GM12864 (cell line): ENCODE measurements at regions not wholly inside any gene's neighbourhood (a gene's known extent, or its start where the extent isn't known, plus 50 kb on each side); places are given as distances from the start of the nearest gene placed in this dataset.
"Not testable (repeated sequence)": the region's sequence is repeated elsewhere in the genome, so short reads cannot be mapped to it uniquely, and the experiment has no call there.

Experiments used
- DNase-seq: peaks from one replicate; pipeline ENCODE4 v3.0.0-alpha.2; 2011; ENCODE audit warnings: low read depth
- H3K4me3 ChIP-seq: 2 replicates; pipeline ENCODE4 v1.5.1; 2011; ENCODE audit warnings: mild to moderate bottlenecking, low read depth, low read length, control low read depth
- TF ChIP-seq, protein P1 (sequence below): IDR thresholded peaks from 2 replicates; pipeline ENCODE4 v1.5.1; 2011; ENCODE audit warnings: low read depth, mild to moderate bottlenecking, moderate library complexity, low read length, control low read depth, inconsistent platforms; ENCODE audit errors: missing control alignments

DNA sequence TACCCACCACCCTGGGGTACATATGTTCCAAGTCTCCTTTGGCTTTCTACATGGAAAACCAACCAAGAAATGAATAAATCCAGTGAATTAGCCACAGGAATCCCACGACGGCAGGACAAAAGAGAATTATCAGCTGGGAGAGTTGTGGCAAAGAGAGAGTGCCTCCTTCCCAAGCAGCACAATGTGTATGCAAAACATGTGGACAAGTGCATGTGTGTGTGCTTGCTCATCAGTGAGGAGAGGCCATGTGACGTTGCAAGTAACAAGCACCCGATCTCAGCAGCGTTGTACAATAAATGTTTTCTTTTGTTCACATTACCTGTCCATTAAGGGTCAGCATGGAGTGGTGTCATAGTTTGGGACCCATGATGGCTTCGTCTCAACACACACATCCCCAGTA, 50.0 kb upstream of the EMX2 start:
- DNase-seq: no peak
- H3K4me3 ChIP-seq: no peak overlapping the region
- TF ChIP-seq, protein P1, sequence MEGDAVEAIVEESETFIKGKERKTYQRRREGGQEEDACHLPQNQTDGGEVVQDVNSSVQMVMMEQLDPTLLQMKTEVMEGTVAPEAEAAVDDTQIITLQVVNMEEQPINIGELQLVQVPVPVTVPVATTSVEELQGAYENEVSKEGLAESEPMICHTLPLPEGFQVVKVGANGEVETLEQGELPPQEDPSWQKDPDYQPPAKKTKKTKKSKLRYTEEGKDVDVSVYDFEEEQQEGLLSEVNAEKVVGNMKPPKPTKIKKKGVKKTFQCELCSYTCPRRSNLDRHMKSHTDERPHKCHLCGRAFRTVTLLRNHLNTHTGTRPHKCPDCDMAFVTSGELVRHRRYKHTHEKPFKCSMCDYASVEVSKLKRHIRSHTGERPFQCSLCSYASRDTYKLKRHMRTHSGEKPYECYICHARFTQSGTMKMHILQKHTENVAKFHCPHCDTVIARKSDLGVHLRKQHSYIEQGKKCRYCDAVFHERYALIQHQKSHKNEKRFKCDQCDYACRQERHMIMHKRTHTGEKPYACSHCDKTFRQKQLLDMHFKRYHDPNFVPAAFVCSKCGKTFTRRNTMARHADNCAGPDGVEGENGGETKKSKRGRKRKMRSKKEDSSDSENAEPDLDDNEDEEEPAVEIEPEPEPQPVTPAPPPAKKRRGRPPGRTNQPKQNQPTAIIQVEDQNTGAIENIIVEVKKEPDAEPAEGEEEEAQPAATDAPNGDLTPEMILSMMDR: no peak

DNA sequence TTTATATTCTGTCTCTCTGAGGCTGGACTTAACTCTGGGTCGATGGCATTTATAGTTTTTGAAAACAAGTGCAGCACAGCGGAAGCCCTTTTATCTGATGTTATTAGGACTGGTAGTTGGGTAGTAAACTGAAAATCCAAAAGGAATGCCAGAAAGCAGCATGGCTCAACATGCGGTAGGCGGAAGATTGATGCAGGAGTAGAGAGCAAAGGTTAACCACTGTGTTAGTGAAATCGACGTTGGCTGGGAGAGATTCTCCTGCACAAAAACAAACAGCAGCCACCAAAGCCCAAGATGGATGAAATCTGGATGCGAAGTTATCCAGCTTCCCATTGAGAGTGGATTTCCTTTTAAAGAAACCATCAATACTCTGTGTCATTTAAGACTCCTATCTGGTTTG, 54.5 kb upstream of the EMX2 start:
- no peak for DNase-seq
- TF ChIP-seq, protein P1: no peak
- no peak overlapping the region for H3K4me3 ChIP-seq

DNA sequence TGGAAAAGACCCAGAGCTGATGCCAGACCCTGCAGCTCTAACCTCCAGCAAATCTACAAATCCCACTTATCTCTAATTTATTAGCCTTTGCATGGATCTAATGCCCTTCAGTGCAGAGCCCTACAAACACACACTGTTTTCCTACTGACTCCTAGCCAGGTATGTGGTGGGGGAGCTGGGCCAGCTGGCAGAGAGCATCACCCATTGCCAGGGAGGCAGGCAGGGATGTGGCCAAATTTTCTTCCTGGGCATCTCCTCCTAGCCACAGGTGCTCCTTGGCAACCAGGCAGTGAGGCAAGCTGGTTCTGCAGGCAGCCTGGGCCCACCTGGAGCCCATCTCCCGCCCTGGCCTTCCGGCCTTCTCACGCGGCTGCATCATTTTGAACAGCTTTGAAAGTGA, 55.9 kb upstream of the EMX2 start:
- H3K4me3 ChIP-seq: no peak overlapping the region
- no peak for DNase-seq
- TF ChIP-seq, protein P1: no peak

DNA sequence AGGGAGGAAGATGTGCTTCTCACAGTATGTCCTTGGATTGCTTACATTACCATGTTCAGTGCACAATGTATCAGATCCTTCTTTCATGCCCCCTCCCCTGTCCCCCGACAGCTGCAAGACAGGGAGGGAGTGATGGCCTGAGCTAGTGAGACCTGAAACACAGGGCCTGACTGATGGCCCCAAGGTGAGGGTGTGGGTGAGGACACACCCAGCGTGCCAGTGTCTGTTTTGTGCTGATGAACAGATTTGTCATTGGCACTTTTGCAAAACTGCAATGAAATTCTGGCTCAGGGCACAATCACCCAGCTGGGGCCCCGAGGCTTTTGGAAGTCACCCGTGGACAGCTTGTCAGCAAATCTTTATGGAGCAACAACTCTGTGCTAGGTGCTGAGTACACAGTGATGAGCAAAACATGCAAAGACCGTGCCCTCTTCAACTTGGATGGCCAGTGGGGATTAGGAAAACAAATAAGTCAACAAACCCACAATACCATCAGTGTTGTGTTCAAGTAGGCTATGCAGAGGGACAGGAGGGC, 59.4 kb upstream of the EMX2 start:
- TF ChIP-seq, protein P1: no peak
- no peak for DNase-seq
- no peak overlapping the region for H3K4me3 ChIP-seq

DNA sequence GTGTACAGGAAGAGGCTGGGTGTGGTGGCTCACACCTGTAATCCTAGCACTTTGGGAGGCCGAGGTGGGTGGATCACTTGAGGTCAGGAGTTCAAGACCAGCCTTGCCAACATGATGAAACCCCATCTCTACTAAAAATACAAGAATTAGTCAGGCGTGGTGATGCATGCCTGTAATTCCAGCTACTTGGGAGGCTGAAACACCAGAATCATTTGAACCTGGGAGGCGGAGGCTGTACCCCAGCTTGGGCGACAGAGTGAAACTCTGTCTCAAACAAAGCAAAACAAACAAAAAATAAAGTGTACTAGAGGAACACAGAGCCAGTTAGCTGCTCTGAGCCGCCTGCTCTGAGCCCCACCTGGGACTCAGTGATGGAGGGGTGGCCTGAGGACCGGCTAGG, 61.5 kb upstream of the EMX2 start:
- DNase-seq, H3K4me3 ChIP-seq: not testable (repeated sequence)

DNA sequence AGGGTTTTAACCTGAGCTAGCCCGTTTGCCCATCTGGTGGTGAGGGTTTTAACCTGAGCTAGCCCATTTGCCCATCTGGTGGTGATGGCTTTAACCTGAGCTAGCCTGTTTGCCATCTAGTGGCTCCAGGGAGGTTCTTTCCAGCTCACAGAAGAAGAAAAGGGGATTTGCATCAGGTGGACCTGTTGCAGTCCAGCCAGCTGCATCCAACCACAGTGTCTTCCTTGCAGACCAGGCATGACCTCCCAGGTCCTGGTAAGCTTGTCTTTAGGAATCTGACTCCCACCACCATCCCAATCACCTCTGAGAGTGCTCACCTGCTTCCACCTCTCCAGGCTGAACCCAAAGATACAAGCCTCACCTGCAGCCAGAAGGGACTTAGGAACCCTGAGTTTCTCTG, 62.4 kb upstream of the EMX2 start:
- TF ChIP-seq, protein P1: no peak
- no peak for DNase-seq
- no peak overlapping the region for H3K4me3 ChIP-seq

DNA sequence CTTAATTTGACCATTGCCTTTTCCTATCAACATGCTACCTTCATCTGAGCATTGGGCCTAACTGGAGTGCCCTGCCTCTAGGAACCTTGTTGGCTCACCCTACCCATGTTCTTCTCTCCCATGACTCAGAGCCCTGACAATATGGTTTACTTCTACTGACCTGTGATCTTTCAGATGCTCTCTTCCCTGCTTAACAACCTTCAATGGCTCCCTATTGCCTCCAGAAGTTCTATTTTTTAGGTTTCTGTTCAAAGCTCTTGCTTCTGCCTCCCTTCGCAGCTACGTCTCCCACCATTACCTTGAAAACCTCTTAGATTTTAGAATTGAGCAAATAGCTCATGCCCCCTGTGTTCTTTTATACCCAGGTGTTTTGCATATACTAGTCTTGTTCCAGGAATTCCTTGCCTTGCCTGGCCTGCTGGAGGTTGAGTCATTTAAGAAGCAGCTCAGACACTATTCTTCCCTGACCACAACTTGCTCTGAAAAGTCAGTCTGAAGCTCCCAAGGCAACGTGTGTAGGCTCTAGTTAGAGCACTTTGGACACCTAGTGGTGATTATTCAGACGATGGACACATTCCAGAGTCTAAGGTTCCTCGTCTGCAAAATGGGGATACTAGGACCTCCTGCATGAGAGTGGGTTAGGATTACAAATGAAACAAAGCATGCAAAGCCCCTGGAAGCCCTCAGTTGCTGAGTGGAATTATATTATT, 64.4 kb upstream of the EMX2 start:
- H3K4me3 ChIP-seq: no peak overlapping the region
- TF ChIP-seq, protein P1: no peak
- no peak for DNase-seq
